Panc1 (cell line): ENCODE measurements at regions not wholly inside any gene's neighbourhood (a gene's known extent, or its start where the extent isn't known, plus 50 kb on each side); places are given as distances from the start of the nearest gene placed in this dataset.

Experiments
- POLR2AphosphoS5 ChIP-seq: IDR thresholded peaks from 2 replicates; pipeline ENCODE4 v1.6.1; 2012; ENCODE audit warnings: mild to moderate bottlenecking, low read depth, low read length, moderate library complexity
- SIN3A ChIP-seq: IDR thresholded peaks from 2 replicates; pipeline ENCODE4 v1.6.1; 2012; ENCODE audit warnings: low read depth, mild to moderate bottlenecking, low read length, moderate library complexity, borderline replicate concordance; ENCODE audit not compliant: insufficient read depth
- TCF7L2 ChIP-seq: IDR thresholded peaks from 2 replicates; pipeline ENCODE4 v1.6.1; 2011; ENCODE audit warnings: mild to moderate bottlenecking, low read depth, low read length, inconsistent platforms
- TF ChIP-seq, protein P1 (sequence below), 2 experiments: IDR thresholded peaks; 2 replicates each; pipeline ENCODE4 v1.6.1; 2011 to 2012; ENCODE audit warnings: low read depth in 2 of 2, control low read depth in 1 of 2, low read length in 1 of 2, mild to moderate bottlenecking in 1 of 2, moderate library complexity in 1 of 2; ENCODE audit not compliant: insufficient read depth in 1 of 2
- TF ChIP-seq, protein P2 (sequence below): fragments of 450-650 bp; IDR thresholded peaks from 2 replicates; pipeline ENCODE4 v1.5.1; 2017; ENCODE audit warnings: mild to moderate bottlenecking

DNA sequence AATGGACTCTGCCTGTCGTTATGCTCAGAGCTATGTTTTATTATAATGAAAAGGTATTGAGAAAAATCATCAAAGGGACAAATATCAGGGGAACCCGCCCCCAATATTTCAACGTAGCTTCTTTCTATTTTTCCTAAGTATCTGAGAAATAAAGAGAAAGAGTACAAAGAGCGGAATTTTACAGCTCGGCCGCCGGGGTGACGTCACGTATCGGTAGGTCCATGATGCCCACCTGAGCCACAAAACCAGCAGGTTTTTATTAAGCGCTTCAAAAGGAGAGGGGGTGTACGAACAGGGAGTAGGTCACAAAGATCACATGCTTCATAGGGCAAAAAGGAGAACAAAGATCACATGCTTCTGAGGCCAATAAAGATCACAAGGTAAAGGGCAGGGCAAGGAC is 281.6 kb upstream of the POM121L12 start:
- TF ChIP-seq, protein P1, sequence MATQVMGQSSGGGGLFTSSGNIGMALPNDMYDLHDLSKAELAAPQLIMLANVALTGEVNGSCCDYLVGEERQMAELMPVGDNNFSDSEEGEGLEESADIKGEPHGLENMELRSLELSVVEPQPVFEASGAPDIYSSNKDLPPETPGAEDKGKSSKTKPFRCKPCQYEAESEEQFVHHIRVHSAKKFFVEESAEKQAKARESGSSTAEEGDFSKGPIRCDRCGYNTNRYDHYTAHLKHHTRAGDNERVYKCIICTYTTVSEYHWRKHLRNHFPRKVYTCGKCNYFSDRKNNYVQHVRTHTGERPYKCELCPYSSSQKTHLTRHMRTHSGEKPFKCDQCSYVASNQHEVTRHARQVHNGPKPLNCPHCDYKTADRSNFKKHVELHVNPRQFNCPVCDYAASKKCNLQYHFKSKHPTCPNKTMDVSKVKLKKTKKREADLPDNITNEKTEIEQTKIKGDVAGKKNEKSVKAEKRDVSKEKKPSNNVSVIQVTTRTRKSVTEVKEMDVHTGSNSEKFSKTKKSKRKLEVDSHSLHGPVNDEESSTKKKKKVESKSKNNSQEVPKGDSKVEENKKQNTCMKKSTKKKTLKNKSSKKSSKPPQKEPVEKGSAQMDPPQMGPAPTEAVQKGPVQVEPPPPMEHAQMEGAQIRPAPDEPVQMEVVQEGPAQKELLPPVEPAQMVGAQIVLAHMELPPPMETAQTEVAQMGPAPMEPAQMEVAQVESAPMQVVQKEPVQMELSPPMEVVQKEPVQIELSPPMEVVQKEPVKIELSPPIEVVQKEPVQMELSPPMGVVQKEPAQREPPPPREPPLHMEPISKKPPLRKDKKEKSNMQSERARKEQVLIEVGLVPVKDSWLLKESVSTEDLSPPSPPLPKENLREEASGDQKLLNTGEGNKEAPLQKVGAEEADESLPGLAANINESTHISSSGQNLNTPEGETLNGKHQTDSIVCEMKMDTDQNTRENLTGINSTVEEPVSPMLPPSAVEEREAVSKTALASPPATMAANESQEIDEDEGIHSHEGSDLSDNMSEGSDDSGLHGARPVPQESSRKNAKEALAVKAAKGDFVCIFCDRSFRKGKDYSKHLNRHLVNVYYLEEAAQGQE (IDR thresholded peaks at IDR 0.05; ENCODE audit: insufficient read depth in 1 of 2, low read depth in 2 of 2, low read length in 1 of 2) = no peak
- TF ChIP-seq, protein P2, sequence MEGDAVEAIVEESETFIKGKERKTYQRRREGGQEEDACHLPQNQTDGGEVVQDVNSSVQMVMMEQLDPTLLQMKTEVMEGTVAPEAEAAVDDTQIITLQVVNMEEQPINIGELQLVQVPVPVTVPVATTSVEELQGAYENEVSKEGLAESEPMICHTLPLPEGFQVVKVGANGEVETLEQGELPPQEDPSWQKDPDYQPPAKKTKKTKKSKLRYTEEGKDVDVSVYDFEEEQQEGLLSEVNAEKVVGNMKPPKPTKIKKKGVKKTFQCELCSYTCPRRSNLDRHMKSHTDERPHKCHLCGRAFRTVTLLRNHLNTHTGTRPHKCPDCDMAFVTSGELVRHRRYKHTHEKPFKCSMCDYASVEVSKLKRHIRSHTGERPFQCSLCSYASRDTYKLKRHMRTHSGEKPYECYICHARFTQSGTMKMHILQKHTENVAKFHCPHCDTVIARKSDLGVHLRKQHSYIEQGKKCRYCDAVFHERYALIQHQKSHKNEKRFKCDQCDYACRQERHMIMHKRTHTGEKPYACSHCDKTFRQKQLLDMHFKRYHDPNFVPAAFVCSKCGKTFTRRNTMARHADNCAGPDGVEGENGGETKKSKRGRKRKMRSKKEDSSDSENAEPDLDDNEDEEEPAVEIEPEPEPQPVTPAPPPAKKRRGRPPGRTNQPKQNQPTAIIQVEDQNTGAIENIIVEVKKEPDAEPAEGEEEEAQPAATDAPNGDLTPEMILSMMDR = no peak
- TF ChIP-seq SIN3A = no peak
- no peak for TF ChIP-seq TCF7L2
- no peak for TF ChIP-seq POLR2AphosphoS5
